SK-MEL-5 (cell line): ENCODE measurements at regions not wholly inside any gene's neighbourhood (a gene's known extent, or its start where the extent isn't known, plus 50 kb on each side); places are given as distances from the start of the nearest gene placed in this dataset.

Source experiments
- DNase-seq: peaks from one replicate; pipeline ENCODE4 v3.0.0-alpha.2; 2016; ENCODE audit warnings: low read depth, low spot score
- in situ Hi-C: cut with HindIII; loops from 2 replicates; pipeline ENCODE4 v1.10.0; 2016; ENCODE audit warnings: low sequenced_read_pairs, high pct_unique_total_duplicates, low pct_unique_long_range_greater_than_20kb
- small RNA-seq, 2 experiments: library from RNA; depleted of rRNA; stranded (forward); fragments of <200 nt; gene quantifications; one replicate each; pipeline ENCODE3, GENCODE V24; 2014

- DNase-seq: no peak
- in situ Hi-C loops: no loop called here
Observed at GRCh38 chr1:201778279-201779065, 50.5 kb upstream of the IPO9 start.

Small RNAs in the stretch of these regions (small RNA-seq; reads per million reads assigned to genes)
- 0 to 0.05 reads per million in 2 experiments for gene MIR5191
- gene RNU6-501P: 0 reads per million in 2 experiments
